ENCODE measurements at regions not wholly inside any gene's neighbourhood (a gene's known extent, or its start where the extent isn't known, plus 50 kb on each side); places are given as distances from the start of the nearest gene placed in this dataset.
A peak's percentile ranks its signal among the peaks of the same experiment; 100 is the strongest.
"Not testable (repeated sequence)": the region's sequence is repeated elsewhere in the genome, so short reads cannot be mapped to it uniquely, and the experiment has no call there.

DNA sequence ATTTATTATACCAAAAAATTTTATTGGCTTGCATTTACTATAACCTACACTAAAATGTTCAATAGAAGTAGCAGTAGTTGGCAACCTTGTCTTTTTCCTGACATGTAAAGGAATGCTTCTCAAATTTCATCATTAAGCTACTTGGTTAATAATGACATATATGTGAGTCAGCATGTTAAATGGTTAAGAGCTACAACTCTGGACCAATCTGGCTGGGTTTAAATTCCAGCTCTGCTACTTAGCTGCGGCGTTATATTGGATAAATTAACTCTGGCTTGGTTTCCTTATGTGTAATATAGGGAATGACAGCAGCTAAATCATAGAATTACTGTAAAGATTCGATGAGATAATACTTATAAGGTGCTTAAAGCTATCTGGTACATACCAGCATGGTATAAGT lies 53.7 kb upstream of the OTOGL start:
- DNase-seq (ENCODE audit: low spot score) = no peak

GRCh38 chr12:80044694-80045046 lies 54.7 kb upstream of the OTOGL start:
- DNase-seq (ENCODE audit: low spot score) = peak; percentile 51

- no peak for DNase-seq (ENCODE audit: low spot score)
Measured at GRCh38 chr12:80041692-80042091, 57.6 kb upstream of the OTOGL start.

DNA sequence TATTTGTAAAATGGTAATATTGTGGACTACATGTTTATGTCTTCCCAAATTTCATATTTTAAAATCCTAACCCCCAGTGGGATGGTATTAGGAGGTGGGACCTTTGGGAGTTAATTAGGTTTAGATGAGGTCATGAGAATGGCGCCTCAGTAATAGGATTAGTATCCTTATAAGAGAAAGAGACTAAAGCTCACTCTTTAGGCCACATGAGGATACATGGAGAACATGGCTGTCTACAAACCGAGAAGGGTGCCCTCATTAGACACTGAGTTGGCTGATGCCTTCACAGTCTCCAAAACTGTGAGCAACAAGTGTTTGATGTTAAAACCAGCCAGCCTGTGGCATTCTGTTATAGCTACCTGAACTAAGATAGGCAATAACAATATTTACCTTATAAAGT lies 58.3 kb upstream of the OTOGL start:
- DNase-seq (ENCODE audit: low spot score) = no peak

GRCh38 chr12:80040075-80040738 lies 59.1 kb upstream of the OTOGL start:
- DNase-seq (ENCODE audit: low spot score) = no peak

GRCh38 chr12:80038062-80038560 lies 61.2 kb upstream of the OTOGL start:
- DNase-seq (ENCODE audit: low spot score) = no peak

GRCh38 chr12:80033448-80033847 lies 65.9 kb upstream of the OTOGL start:
- peak; percentile 76 for DNase-seq (ENCODE audit: low spot score)

DNA sequence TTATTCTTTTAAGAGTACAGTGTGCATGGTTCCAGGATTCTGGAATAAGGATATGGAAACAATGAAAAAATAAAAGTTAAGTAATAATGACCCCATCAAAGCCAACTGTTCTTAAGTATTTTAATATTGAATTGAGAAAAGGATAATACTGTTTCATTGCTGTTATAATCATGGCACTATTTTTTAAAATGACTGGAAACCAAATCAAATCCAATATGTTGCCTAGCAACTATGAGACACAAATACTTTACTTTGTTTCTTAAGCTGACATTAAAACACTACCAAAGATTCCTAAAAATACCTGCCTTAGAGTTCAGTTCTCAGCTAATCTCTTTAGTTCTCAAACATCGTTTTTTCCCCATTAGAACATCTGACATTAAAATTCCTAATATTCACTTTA lies 66.4 kb upstream of the OTOGL start:
- DNase-seq (ENCODE audit: low spot score) = no peak

- no peak for DNase-seq (ENCODE audit: low spot score)
Measured at GRCh38 chr12:80031229-80031628, 68.1 kb upstream of the OTOGL start.

DNA sequence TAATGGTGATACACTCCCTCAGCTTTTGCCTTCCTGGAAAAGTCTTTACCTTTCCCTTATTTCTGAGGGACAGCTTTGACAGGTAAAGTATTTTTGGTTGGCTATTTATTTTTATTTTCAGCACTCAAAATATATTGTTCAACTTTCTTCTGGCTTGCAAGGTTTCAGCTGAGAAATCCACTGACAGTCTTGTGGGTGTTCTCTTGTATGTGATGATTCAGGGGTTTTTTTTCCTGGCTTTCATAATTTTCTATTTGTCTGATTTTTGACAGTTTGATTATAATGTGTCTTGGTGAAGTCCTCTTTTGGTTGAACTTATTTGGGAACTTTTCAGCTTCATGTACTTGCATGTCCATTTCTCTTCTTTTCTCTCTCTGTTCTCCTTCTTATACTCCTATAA lies 73.7 kb upstream of the OTOGL start:
- no peak for DNase-seq (ENCODE audit: low spot score)

- no peak for DNase-seq (ENCODE audit: low spot score)
Measured at GRCh38 chr12:80019691-80020090, 79.6 kb upstream of the OTOGL start.

DNA sequence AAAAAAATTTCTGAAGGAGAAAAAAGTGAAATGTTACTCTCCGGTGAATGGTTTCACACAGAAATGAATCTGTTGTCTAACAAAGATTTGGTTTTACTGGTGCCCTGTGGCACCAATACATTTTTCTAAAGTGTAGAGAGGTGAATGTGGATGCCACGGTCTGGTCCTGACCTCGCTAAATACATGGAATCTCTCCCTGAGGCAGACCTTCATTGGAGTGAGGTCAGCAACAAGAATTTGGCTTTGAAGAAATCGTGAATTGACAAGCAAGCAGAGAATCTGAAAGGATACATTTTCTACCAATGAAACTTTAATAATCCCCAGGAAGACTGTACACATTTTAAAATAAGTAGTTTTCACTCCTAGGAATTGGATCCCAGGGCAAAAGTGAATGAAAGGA lies 81.2 kb upstream of the OTOGL start:
- no peak for DNase-seq (ENCODE audit: low spot score)

- DNase-seq (ENCODE audit: low spot score) = peak; percentile 69
Measured at GRCh38 chr12:80017261-80017870, 82.0 kb upstream of the OTOGL start.

- DNase-seq (ENCODE audit: low spot score) = peak; percentile 21
Measured at GRCh38 chr12:80016684-80017083, 81.8 kb upstream of the PPP1R12A start.

GRCh38 chr12:80015660-80016059 lies 80.8 kb upstream of the PPP1R12A start:
- DNase-seq (ENCODE audit: low spot score) = no peak

DNA sequence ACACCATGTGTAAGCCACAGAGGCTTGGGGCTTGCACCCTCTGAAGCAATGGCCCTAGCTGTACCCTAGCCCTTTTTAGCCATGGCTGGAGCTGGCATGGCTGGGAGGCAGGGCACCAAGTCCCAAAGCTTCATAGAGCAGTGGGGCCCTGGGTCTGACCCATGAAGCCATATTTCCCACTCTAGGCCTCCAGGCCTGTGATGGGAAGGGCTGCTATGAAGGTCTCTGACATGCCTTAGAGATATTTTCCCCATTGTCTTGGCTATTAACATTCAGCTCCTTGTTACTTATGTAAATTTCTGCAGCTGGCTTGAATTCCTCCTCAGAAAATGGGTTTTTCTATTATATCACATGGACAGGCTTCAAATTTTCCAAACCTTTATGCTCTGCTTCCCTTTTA lies 68.8 kb upstream of the PPP1R12A start:
- DNase-seq (ENCODE audit: low spot score) = not testable (repeated sequence)

GRCh38 chr12:80001562-80001961 lies 66.7 kb upstream of the PPP1R12A start:
- DNase-seq (ENCODE audit: low spot score) = no peak

DNA sequence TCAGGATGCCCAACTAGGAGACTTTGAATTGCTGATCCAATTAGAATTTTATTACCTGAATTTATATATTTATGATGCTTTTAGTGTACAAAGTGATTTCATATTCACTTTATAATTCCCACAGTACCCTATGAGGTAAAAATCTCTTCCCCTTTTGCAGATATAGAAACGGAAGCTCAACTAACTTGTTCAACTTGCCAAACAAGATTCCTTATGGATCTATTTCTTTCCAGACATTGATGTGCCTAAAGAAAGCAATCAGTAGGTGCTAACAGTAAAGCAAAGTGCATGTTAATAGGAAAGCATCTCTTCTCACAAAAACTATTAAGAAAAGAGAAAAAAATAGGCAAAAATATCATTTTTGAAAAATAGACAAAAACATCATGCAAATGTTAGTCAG lies 65.9 kb upstream of the PPP1R12A start:
- DNase-seq (ENCODE audit: low spot score) = no peak

GRCh38 chr12:79998554-79998953 lies 63.7 kb upstream of the PPP1R12A start:
- DNase-seq (ENCODE audit: low spot score) = peak; percentile 50

DNA sequence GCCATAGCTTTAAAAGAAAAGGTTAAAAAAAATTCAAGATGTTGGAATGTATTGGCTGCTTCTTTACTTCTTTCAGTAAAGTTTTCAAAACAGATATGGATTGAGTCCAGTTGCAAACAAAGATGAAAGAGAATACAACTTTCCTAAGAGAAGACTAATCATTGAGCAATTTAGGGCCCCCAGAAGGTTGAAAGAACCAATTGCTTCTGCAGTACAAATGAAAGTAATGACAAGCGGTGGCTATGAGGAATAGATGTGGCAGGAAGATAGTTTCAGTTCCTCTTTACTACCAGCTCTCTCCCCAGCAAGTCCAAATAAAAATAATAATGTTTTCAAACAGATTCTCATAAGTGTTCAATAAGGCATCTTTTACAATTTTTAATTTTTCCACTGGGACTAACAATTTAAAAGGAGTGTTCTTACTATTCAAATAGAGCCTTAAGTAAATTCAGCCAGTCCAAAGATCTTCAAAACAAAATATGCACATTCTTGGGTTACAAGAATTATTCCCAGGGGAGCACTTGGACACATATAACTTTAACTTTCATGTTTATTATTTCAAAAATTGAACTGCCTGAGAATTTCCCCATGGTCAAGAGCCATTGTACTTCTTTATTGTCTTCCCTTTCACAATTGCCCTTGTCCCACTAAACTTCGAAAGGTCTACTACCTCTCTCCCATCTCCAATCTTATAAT lies 62.3 kb upstream of the PPP1R12A start:
- no peak for DNase-seq (ENCODE audit: low spot score)

GRCh38 chr12:79995385-79996084 lies 60.6 kb upstream of the PPP1R12A start:
- not testable (repeated sequence) for DNase-seq (ENCODE audit: low spot score)

DNA sequence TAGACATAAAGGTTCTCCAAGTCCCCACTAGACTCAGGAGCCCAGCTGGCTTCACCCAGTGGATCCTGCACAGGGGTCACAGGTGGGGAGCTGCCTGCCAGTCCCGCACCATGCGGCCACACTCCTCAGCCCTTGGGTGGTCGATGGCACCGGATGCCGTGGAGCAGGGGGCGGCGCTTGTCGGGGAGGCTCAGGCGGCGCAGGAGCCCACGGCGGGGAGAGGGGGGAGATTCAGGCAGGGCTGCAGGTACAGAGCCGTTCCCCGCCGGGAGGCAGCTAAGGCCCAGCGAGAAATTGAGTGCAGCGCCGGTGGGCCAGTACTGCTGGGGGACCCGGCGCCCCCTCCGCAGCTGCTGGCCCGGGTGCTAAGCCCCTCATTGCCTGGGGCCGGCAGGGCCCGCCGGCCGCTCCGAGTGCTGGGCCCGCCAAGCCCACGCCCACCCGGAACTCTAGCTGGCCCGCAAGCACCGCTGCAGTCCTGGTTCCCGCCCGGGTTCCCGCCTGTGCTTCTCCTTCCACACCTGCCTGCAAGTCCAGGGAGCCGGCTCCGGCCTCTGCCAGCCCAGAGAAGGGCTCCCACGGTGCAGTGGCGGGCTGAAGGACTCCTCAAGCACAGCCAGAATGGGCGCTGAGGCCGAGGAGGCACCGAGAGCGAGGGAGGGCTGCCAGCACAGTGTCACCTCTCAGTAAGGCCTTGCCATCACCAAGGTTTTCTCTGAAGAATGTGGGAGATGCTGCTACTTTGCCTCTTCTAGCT lies 58.4 kb upstream of the PPP1R12A start:
- DNase-seq (ENCODE audit: low spot score) = no peak

All from COLO829 (cell line).